Bronchial epithelial cell (primary cell): ENCODE measurements at regions not wholly inside any gene's neighbourhood (a gene's known extent, or its start where the extent isn't known, plus 50 kb on each side); places are given as distances from the start of the nearest gene placed in this dataset.
"Not testable (repeated sequence)": the region's sequence is repeated elsewhere in the genome, so short reads cannot be mapped to it uniquely, and the experiment has no call there.

ENCODE experiments used
- DNase-seq: peaks from one replicate; pipeline ENCODE4 v3.0.0-alpha.2; 2010; ENCODE audit warnings: low read depth
- FAIRE-seq: peaks from 2 replicates; lab custom pipeline; 2011; peaks lifted over from hg19 to GRCh38; lab: Jason Lieb, UNC
- H3K27me3 ChIP-seq: 2 replicates; pipeline ENCODE4 v1.5.1; 2011; ENCODE audit warnings: low read length; ENCODE audit not compliant: control insufficient read depth, insufficient read depth
- H3K36me3 ChIP-seq: 2 replicates; pipeline ENCODE4 v1.5.1; 2011; ENCODE audit warnings: low read length; ENCODE audit not compliant: control insufficient read depth, insufficient read depth
- H3K4me3 ChIP-seq: 2 replicates; pipeline ENCODE4 v1.5.1; 2011; ENCODE audit warnings: mild to moderate bottlenecking, low read depth, low read length, control low read depth
- TF ChIP-seq, protein P1 (sequence below): IDR thresholded peaks from 2 replicates; pipeline ENCODE4 v1.5.1; 2011; ENCODE audit warnings: mild to moderate bottlenecking, moderate library complexity, low read length, control low read depth, inconsistent platforms; ENCODE audit not compliant: insufficient read depth, severe bottlenecking

DNA sequence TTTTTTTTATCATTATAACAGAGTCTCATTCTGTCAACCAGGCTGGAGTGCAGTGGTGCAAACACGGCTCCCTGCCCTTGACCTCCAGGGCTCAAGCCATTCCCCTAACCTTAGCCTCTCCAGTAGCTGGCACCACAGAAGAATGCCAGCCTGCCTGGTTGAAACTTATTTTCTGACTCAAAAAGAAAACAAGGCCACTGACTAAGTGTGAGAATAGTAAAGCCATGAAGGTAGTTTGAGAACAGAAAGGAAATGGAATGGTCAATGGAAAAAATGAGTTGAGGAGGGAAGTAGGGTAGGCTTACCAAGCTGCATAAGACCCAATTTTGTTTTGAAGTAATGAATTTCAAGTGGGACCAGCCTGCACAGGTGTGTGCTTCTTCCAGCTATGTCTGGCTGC lies 82.8 kb upstream of the RORB start:
- DNase-seq = peak; percentile 35

DNA sequence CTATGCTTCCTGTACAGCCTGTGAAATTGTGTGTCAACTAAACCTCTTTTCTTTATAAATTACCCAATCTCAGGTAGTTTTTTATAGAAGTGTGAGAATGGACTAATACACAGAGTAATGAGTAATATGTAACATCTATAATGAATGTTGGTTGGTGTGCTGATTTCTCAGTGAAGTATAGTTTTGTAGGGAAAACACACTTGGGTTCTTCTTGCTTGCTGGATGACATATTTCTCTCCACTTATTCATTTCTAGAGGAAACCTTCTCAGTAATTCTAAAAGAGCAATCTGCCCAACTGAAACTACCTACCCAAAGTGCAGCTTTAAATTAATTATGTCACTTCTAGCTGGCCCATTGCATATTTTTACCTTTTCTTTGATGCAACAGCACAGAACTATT lies 81.1 kb upstream of the RORB start:
- no peak for DNase-seq
- H3K27me3 ChIP-seq = no peaks in the 10 kb centered on the region
- no peak overlapping the region for H3K4me3 ChIP-seq
- no peaks in the 10 kb centered on the region for H3K36me3 ChIP-seq
- no peak for FAIRE-seq
- TF ChIP-seq, protein P1, sequence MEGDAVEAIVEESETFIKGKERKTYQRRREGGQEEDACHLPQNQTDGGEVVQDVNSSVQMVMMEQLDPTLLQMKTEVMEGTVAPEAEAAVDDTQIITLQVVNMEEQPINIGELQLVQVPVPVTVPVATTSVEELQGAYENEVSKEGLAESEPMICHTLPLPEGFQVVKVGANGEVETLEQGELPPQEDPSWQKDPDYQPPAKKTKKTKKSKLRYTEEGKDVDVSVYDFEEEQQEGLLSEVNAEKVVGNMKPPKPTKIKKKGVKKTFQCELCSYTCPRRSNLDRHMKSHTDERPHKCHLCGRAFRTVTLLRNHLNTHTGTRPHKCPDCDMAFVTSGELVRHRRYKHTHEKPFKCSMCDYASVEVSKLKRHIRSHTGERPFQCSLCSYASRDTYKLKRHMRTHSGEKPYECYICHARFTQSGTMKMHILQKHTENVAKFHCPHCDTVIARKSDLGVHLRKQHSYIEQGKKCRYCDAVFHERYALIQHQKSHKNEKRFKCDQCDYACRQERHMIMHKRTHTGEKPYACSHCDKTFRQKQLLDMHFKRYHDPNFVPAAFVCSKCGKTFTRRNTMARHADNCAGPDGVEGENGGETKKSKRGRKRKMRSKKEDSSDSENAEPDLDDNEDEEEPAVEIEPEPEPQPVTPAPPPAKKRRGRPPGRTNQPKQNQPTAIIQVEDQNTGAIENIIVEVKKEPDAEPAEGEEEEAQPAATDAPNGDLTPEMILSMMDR = no peak

More for the DNA sequence above, 82.8 kb upstream of the RORB start:
- no peak for FAIRE-seq
- TF ChIP-seq, protein P1 = no peak
- H3K36me3 ChIP-seq = no peaks in the 10 kb centered on the region
- H3K4me3 ChIP-seq = no peak overlapping the region
- H3K27me3 ChIP-seq = no peaks in the 10 kb centered on the region

DNA sequence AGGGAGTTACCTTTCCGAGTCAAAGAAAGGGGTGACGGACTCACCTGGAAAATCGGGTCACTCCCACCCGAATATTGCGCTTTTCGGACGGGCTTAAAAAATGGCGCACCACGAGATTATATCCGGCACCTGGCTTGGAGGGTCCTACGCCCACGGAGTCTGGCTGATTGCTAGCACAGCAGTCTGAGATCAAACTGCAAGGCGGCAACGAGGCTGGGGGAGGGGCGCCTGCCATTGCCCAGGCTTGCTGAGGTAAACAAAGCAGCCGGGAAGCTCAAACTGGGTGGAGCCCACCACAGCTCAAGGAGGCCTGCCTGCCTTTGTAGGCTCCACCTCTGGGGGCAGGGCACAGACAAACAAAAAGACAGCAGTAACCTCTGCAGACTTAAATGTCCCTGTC lies 72.6 kb upstream of the RORB start:
- H3K36me3 ChIP-seq, FAIRE-seq, H3K4me3 ChIP-seq, DNase-seq, H3K27me3 ChIP-seq: not testable (repeated sequence)

DNA sequence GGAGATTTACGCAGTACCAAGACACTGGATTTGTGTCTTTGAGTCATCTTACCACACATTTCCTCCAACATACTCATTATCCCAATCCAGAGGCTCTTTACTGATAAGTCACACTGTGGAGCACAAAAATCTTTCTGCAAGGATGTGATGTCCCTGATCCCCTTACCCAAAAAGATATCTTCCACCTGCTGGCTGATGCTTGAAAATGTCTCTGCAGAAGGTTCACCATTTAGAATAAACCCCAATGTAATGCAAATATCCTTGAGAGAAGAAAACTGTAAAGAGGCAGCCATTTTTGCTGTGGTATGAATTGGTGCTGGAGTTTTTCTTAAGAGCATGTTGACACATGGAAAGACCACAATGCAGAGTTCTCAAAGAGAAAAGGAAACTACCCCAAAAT lies 65.7 kb upstream of the RORB start:
- no peak for FAIRE-seq

DNA sequence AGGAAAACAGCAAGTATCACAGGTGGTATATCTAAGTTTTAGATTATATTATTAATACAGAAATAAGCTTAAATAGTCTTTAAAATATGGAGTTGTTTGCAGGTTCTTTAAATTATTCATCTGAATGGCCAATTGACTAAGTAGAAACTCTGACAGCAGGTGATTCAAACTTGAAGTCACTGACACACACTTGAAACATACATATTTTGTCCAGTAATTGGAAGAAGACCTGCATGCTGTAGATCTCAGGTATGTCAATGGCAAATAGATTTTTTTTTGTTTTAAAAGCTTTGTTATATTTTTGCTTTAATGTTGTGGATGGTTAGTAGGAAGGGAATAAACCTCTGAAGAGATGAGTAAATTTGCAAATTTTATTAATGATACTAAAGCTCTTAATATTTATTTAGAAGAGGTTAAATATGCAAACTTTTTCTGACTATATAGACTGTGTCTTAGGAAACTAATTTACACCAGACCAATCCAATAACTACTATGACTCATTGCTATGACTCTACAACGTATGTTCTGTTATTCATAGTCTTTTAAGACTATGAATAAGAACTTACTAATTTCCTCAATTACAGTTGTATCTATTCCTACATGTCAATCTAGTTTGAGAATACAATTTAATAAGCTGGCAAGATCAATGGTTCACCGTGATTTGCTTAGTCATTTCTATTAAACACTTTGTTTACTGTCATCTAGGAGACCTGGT lies 53.9 kb upstream of the RORB start:
- DNase-seq = peak; percentile 96
- Histone ChIP-seq H3K27me3 (no peaks in the 10 kb centered on the region), H3K4me3 (no peak overlapping the region), H3K36me3 (no peaks in the 10 kb centered on the region)
- TF ChIP-seq, protein P1 = no peak
- no peak for FAIRE-seq

More for the DNA sequence above, 65.7 kb upstream of the RORB start:
- H3K4me3 ChIP-seq = no peak overlapping the region
- H3K27me3 ChIP-seq = no peaks in the 10 kb centered on the region
- DNase-seq = peak; percentile 4
- TF ChIP-seq, protein P1 = no peak
- no peaks in the 10 kb centered on the region for H3K36me3 ChIP-seq

DNA sequence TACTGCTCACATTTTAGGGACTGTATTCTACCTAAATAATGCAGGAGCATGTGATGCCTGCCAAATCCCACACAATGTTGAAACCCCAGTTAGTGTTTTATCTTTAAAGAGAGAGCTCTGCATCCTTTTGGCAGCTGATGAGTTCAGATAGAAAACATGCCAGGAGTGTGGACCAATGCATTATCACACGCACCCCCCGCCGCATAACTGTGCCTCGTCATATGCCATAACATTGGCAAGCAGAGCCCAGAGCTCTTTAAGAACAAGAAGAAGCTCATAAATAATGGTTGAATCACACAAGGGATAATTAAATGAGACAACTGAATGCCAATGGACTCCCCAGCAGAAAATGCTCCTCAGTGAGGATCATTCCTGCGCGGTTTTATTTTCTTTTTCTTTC lies 52.8 kb upstream of the RORB start:
- H3K36me3 ChIP-seq = no peaks in the 10 kb centered on the region
- no peak overlapping the region for H3K4me3 ChIP-seq
- H3K27me3 ChIP-seq = no peaks in the 10 kb centered on the region
- TF ChIP-seq, protein P1 = no peak
- FAIRE-seq = no peak
- DNase-seq = no peak
